H9 (cell line): ENCODE measurements at regions not wholly inside any gene's neighbourhood (a gene's known extent, or its start where the extent isn't known, plus 50 kb on each side); places are given as distances from the start of the nearest gene placed in this dataset.

Experiments
- DNase-seq: peaks from one replicate; pipeline ENCODE4 v3.0.0-alpha.2; 2017
- H2AFZ ChIP-seq: one replicate; pipeline ENCODE4 v1.6.1; 2013; ENCODE audit warnings: mild to moderate bottlenecking, low read length, control low read depth, moderate library complexity
- H2AK5ac ChIP-seq: 2 replicates; pipeline ENCODE4 v1.6.1; 2013; ENCODE audit warnings: low read length, control low read depth, mixed read lengths; ENCODE audit not compliant: insufficient read length
- H2BK120ac ChIP-seq: one replicate; pipeline ENCODE4 v1.6.1; 2013; ENCODE audit warnings: low read depth, mild to moderate bottlenecking, low read length, control low read depth, inconsistent platforms; ENCODE audit not compliant: poor library complexity, severe bottlenecking
- H2BK12ac ChIP-seq: 2 replicates; pipeline ENCODE4 v1.6.1; 2013; ENCODE audit warnings: low read length, control low read depth, mixed read lengths, low read depth; ENCODE audit not compliant: insufficient read length
- H2BK15ac ChIP-seq: 2 replicates; pipeline ENCODE4 v1.6.1; 2013; ENCODE audit warnings: low read depth, low read length, control low read depth
- H2BK20ac ChIP-seq: one replicate; pipeline ENCODE4 v1.6.1; 2013; ENCODE audit warnings: low read depth, mild to moderate bottlenecking, low read length, control low read depth, inconsistent platforms; ENCODE audit not compliant: poor library complexity, severe bottlenecking
- H2BK5ac ChIP-seq: 2 replicates; pipeline ENCODE4 v1.6.1; 2013; ENCODE audit warnings: low read length, control low read depth, mixed read lengths; ENCODE audit not compliant: insufficient read length
- H3K14ac ChIP-seq: 2 replicates; pipeline ENCODE4 v1.6.1; 2013; ENCODE audit warnings: low read length, control low read depth; ENCODE audit not compliant: insufficient read depth
- H3K18ac ChIP-seq: 2 replicates; pipeline ENCODE4 v1.6.1; 2013; ENCODE audit warnings: low read depth, mild to moderate bottlenecking, mixed read lengths, low read length, control low read depth; ENCODE audit not compliant: insufficient read length
- H3K23ac ChIP-seq: 2 replicates; pipeline ENCODE4 v1.6.1; 2013; ENCODE audit warnings: low read length, control low read depth, mixed read lengths, low read depth; ENCODE audit not compliant: insufficient read length
- H3K23me2 ChIP-seq: 2 replicates; pipeline ENCODE4 v1.6.1; 2013; ENCODE audit warnings: low read depth, mild to moderate bottlenecking, mixed read lengths, low read length, control low read depth; ENCODE audit not compliant: insufficient read length, poor library complexity, severe bottlenecking
- H3K27ac ChIP-seq: 2 replicates; pipeline ENCODE4 v1.5.1; 2013; ENCODE audit warnings: low read length, control low read depth, mixed read lengths, low read depth; ENCODE audit not compliant: insufficient read length
- H3K27me3 ChIP-seq: 2 replicates; pipeline ENCODE4 v1.6.1; 2013; ENCODE audit warnings: low read length, control low read depth, inconsistent platforms; ENCODE audit not compliant: insufficient read depth
- H3K4ac ChIP-seq: 2 replicates; pipeline ENCODE4 v1.6.1; 2013; ENCODE audit warnings: low read depth, mild to moderate bottlenecking, control low read depth, inconsistent platforms, low read length, moderate library complexity
- H3K4me1 ChIP-seq: 2 replicates; pipeline ENCODE4 v1.6.1; 2013; ENCODE audit warnings: low read length, control low read depth, inconsistent platforms; ENCODE audit not compliant: insufficient read depth
- H3K4me2 ChIP-seq: 2 replicates; pipeline ENCODE4 v1.6.1; 2013; ENCODE audit warnings: low read length, control low read depth, mixed read lengths; ENCODE audit not compliant: insufficient read length, insufficient read depth
- H3K56ac ChIP-seq: 2 replicates; pipeline ENCODE4 v1.6.1; 2013; ENCODE audit warnings: low read depth, mild to moderate bottlenecking, mixed read lengths, low read length, control low read depth; ENCODE audit not compliant: insufficient read length
- H3K79me1 ChIP-seq: 2 replicates; pipeline ENCODE4 v1.6.1; 2013; ENCODE audit warnings: low read depth, mild to moderate bottlenecking, moderate library complexity, low read length, control low read depth, inconsistent platforms; ENCODE audit not compliant: insufficient read depth, poor library complexity, severe bottlenecking
- H3K79me2 ChIP-seq: 2 replicates; pipeline ENCODE4 v1.6.1; 2013; ENCODE audit warnings: low read length, control low read depth, inconsistent platforms; ENCODE audit not compliant: insufficient read depth
- H3K9ac ChIP-seq: 2 replicates; pipeline ENCODE4 v1.6.1; 2013; ENCODE audit warnings: low read length, control low read depth, mixed read lengths; ENCODE audit not compliant: insufficient read length; ENCODE audit errors: extremely low read depth
- H3K9me3 ChIP-seq: one replicate; pipeline ENCODE4 v1.6.1; 2013; ENCODE audit warnings: low read depth, low read length, inconsistent platforms; ENCODE audit not compliant: control insufficient read depth
- H3T11ph ChIP-seq: one replicate; pipeline ENCODE4 v1.6.1; 2013; ENCODE audit warnings: mild to moderate bottlenecking, low read length, control low read depth, inconsistent platforms
- H4K20me1 ChIP-seq: one replicate; pipeline ENCODE4 v1.6.1; 2013; ENCODE audit not compliant: control insufficient read depth, insufficient read length, insufficient read depth
- H4K5ac ChIP-seq: 2 replicates; pipeline ENCODE4 v1.6.1; 2013; ENCODE audit warnings: low read depth, mild to moderate bottlenecking, mixed read lengths, low read length, control low read depth; ENCODE audit not compliant: insufficient read length
- H4K8ac ChIP-seq: replicated peaks from 2 replicates; pipeline ENCODE4 v1.6.1; 2013; ENCODE audit warnings: low read length, control low read depth, mixed read lengths, low read depth; ENCODE audit not compliant: insufficient read length
- H4K91ac ChIP-seq: 2 replicates; pipeline ENCODE4 v1.6.1; 2013; ENCODE audit warnings: low read depth, mild to moderate bottlenecking, moderate library complexity, mixed read lengths, low read length, control low read depth; ENCODE audit not compliant: insufficient read length
- H3K27ac Mint-ChIP-seq, 3 experiments: 2 replicates in 2 of 3; 3 replicates in 1 of 3; pipeline ENCODE4 v1.8.0; 2020 to 2021; ENCODE audit warnings: mixed read lengths in 3 of 3, mild to moderate bottlenecking in 1 of 3, moderate library complexity in 1 of 3
- H3K27me3 Mint-ChIP-seq: 2 replicates; pipeline ENCODE4 v1.8.0; 2021; ENCODE audit warnings: low read depth, mild to moderate bottlenecking, moderate library complexity, mixed read lengths
- H3K36me3 Mint-ChIP-seq, 3 experiments: 2 replicates in 2 of 3; 3 replicates in 1 of 3; pipeline ENCODE4 v1.8.0; 2020 to 2021; ENCODE audit warnings: low read depth in 3 of 3, mixed read lengths in 3 of 3; ENCODE audit not compliant: insufficient read depth in 1 of 3
- H3K4me1 Mint-ChIP-seq, 2 experiments: 2 replicates each; pipeline ENCODE4 v1.8.0; 2020; ENCODE audit warnings: mixed read lengths in 2 of 2
- H3K4me3 Mint-ChIP-seq, 2 experiments: 2 replicates in 1 of 2; 3 replicates in 1 of 2; pipeline ENCODE4 v1.8.0; 2020 to 2021; ENCODE audit warnings: mild to moderate bottlenecking in 2 of 2, mixed read lengths in 2 of 2, moderate library complexity in 1 of 2
- H3K9me3 Mint-ChIP-seq, 2 experiments: 2 replicates in 1 of 2; 3 replicates in 1 of 2; pipeline ENCODE4 v1.8.0; 2020; ENCODE audit warnings: mild to moderate bottlenecking in 2 of 2, mixed read lengths in 2 of 2, moderate library complexity in 1 of 2
- WGBS: extraction: QIAGEN DNeasy Blood & Tissue Kit; methylation state at CpG from one replicate; pipeline ENCODE4 v1.1.7; 2013; ENCODE audit warnings: missing lambda C conversion rate, low lambda C conversion rate, mixed read lengths; ENCODE audit not compliant: insufficient read length; ENCODE audit errors: extremely low coverage; 5-methylcytosine and 5-hydroxymethylcytosine counted together
- TF ChIP-seq, protein P1 (sequence below): fragments of 200-600 bp; sonication (generic); conservative IDR thresholded peaks from 3 replicates; pipeline ENCODE4 v1.8.0; 2021; ENCODE audit warnings: antibody characterized with exemption, mild to moderate bottlenecking

DNA sequence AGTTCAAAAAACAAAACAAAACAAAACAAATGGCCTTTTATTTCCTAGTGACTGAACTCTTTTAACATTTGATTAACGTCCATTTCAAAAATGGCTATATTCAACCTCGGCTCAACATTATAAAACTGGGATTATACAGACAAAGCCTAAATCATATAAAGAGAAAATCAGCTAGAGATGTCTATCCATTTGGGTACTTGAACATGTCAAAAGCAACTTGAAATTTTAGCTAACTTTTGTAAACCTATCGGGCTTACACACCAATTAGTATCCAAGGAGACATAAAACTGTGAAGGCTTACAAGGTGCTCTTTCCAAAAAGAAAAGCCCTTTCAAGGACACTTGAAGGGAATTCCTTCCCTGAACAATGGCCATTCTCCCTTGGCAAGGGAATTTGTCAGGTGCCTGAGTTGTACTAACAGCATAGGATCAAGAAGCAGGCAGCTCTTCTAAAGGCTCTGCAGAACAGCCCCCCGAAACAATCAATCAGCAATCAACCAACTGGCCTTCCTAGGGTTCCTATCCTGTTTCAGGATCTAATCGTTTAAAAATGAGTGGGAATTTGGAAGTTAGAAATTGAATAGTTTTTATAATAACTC is 633.7 kb upstream of the HTR2C start:
- H3K27ac ChIP-seq: no peak overlapping the region
- H2AFZ ChIP-seq: no peak overlapping the region
- WGBS: no CpG with 5 or more reads among the region's 5 CpGs
- H3K23me2 ChIP-seq: no peaks in the 10 kb centered on the region
- H2BK15ac ChIP-seq: no peak overlapping the region
- no peak overlapping the region for H3K14ac ChIP-seq
- Mint-ChIP-seq H3K9me3 (peaks cover 16 to 23% of the 10 kb centered on the region in 2 experiments), H3K4me1 (peaks cover 45 to 46% of the 10 kb centered on the region in 2 experiments), H3K27me3 (no peaks in the 10 kb centered on the region), H3K36me3 (peaks cover 47 to 75% (median 64%) of the 10 kb centered on the region in 3 experiments), H3K4me3 (no peak overlapping the region), H3K27ac (peak overlapping the region in 2 of 3 experiments; percentile 41 to 73; a peak in 4 of 7 replicates)
- H3K9ac ChIP-seq: no peak overlapping the region
- H3K79me1 ChIP-seq: no peaks in the 10 kb centered on the region
- no peak overlapping the region for H2BK5ac ChIP-seq
- H2BK120ac ChIP-seq: no peak overlapping the region
- H3K23ac ChIP-seq: no peak overlapping the region
- no peak overlapping the region for H2BK12ac ChIP-seq
- H3T11ph ChIP-seq: no peak overlapping the region
- H3K79me2 ChIP-seq: no peaks in the 10 kb centered on the region
- TF ChIP-seq, protein P1, sequence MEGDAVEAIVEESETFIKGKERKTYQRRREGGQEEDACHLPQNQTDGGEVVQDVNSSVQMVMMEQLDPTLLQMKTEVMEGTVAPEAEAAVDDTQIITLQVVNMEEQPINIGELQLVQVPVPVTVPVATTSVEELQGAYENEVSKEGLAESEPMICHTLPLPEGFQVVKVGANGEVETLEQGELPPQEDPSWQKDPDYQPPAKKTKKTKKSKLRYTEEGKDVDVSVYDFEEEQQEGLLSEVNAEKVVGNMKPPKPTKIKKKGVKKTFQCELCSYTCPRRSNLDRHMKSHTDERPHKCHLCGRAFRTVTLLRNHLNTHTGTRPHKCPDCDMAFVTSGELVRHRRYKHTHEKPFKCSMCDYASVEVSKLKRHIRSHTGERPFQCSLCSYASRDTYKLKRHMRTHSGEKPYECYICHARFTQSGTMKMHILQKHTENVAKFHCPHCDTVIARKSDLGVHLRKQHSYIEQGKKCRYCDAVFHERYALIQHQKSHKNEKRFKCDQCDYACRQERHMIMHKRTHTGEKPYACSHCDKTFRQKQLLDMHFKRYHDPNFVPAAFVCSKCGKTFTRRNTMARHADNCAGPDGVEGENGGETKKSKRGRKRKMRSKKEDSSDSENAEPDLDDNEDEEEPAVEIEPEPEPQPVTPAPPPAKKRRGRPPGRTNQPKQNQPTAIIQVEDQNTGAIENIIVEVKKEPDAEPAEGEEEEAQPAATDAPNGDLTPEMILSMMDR: no peak
- no peaks in the 10 kb centered on the region for H3K27me3 ChIP-seq
- H2AK5ac ChIP-seq: no peak overlapping the region
- no peak overlapping the region for H4K5ac ChIP-seq
- no peak overlapping the region for H3K56ac ChIP-seq
- no peaks in the 10 kb centered on the region for H3K4me1 ChIP-seq
- H3K4ac ChIP-seq: no peak overlapping the region
- DNase-seq: no peak
- H2BK20ac ChIP-seq: no peak overlapping the region
- H4K8ac ChIP-seq: no peak overlapping the region
- H4K20me1 ChIP-seq: no peaks in the 10 kb centered on the region
- no peak overlapping the region for H4K91ac ChIP-seq
- H3K9me3 ChIP-seq: peaks cover 12% of the 10 kb centered on the region
- no peak overlapping the region for H3K18ac ChIP-seq
- no peak overlapping the region for H3K4me2 ChIP-seq
